ENCODE measurements at regions not wholly inside any gene's neighbourhood (a gene's known extent, or its start where the extent isn't known, plus 50 kb on each side); places are given as distances from the start of the nearest gene placed in this dataset.

- TF ChIP-seq, protein P1, sequence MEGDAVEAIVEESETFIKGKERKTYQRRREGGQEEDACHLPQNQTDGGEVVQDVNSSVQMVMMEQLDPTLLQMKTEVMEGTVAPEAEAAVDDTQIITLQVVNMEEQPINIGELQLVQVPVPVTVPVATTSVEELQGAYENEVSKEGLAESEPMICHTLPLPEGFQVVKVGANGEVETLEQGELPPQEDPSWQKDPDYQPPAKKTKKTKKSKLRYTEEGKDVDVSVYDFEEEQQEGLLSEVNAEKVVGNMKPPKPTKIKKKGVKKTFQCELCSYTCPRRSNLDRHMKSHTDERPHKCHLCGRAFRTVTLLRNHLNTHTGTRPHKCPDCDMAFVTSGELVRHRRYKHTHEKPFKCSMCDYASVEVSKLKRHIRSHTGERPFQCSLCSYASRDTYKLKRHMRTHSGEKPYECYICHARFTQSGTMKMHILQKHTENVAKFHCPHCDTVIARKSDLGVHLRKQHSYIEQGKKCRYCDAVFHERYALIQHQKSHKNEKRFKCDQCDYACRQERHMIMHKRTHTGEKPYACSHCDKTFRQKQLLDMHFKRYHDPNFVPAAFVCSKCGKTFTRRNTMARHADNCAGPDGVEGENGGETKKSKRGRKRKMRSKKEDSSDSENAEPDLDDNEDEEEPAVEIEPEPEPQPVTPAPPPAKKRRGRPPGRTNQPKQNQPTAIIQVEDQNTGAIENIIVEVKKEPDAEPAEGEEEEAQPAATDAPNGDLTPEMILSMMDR (IDR thresholded peaks at IDR 0.05; ENCODE audit: borderline replicate concordance, control extremely low read depth, extremely low read depth, insufficient read depth, missing control alignments) = no peak
- DNase-seq (ENCODE audit: low spot score) = no peak
- in situ Hi-C loops (cut with MboI; ENCODE audit: low sequenced_read_pairs, unreplicated experiment) = no loop called here
These were observed 99.4 kb upstream of the OLFM3 start for GRCh38 chr1:102096162-102096561.

DNA sequence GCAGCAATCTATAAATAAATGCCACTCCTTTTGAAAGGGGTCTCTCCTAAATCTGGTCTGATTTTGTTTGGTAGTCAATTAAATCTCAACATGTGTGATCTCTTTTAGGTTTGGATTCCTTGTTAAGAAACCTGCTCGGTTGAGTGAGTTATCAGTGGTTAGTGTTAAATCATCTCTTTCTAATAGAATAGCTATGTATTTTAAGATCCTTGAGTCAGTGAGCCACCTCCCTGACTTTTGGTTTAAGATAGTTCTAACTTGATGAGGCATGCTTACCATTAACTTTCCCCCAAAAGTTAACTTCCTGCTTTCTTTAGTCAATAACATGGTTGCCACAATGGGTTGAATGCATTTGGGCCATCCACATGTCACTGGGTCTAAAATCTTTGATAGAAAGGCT lies 93.1 kb upstream of the OLFM3 start:
- in situ Hi-C loops (cut with MboI; ENCODE audit: low sequenced_read_pairs, unreplicated experiment) = no loop called here
- TF ChIP-seq, protein P1 (IDR thresholded peaks at IDR 0.05; ENCODE audit: borderline replicate concordance, control extremely low read depth, extremely low read depth, insufficient read depth, missing control alignments) = no peak
- no peak for DNase-seq (ENCODE audit: low spot score)

GRCh38 chr1:102085896-102086295 lies 89.2 kb upstream of the OLFM3 start:
- DNase-seq (ENCODE audit: low spot score) = no peak
- TF ChIP-seq, protein P1 (IDR thresholded peaks at IDR 0.05; ENCODE audit: borderline replicate concordance, control extremely low read depth, extremely low read depth, insufficient read depth, missing control alignments) = no peak
- in situ Hi-C loops (cut with MboI; ENCODE audit: low sequenced_read_pairs, unreplicated experiment) = no loop called here

- TF ChIP-seq, protein P1 (IDR thresholded peaks at IDR 0.05; ENCODE audit: borderline replicate concordance, control extremely low read depth, extremely low read depth, insufficient read depth, missing control alignments) = no peak
- DNase-seq (ENCODE audit: low spot score) = no peak
- in situ Hi-C loops (cut with MboI; ENCODE audit: low sequenced_read_pairs, unreplicated experiment) = no loop called here
These were observed 88.2 kb upstream of the OLFM3 start for GRCh38 chr1:102084771-102085535.

GRCh38 chr1:102083192-102083591 lies 86.5 kb upstream of the OLFM3 start:
- TF ChIP-seq, protein P1 (IDR thresholded peaks at IDR 0.05; ENCODE audit: borderline replicate concordance, control extremely low read depth, extremely low read depth, insufficient read depth, missing control alignments) = no peak
- in situ Hi-C loops (cut with MboI; ENCODE audit: low sequenced_read_pairs, unreplicated experiment) = no loop called here

DNA sequence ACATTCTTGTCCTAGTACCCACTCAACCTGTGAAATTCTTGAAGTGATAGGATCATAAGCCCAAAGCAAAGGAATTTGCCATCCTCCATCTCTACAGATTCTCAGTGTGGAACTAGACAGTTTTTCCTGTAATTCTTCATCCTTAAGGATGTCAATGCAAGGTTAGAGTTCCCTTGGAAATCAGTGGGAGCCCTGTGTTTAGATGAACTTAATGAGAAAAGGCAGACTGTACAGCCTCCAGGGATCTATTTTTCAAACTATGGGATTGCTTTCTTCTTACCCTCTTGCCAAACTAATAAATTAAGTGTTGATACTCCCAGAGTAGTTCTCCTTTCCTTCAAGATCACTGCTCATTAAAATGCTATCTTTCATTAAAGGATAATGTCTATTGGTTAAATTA lies 78.1 kb upstream of the OLFM3 start:
- no peak for DNase-seq (ENCODE audit: low spot score)
- TF ChIP-seq, protein P1 (IDR thresholded peaks at IDR 0.05; ENCODE audit: borderline replicate concordance, control extremely low read depth, extremely low read depth, insufficient read depth, missing control alignments) = no peak
- in situ Hi-C loops (cut with MboI; ENCODE audit: low sequenced_read_pairs, unreplicated experiment) = no loop called here

More at GRCh38 chr1:102083192-102083591, 86.5 kb upstream of the OLFM3 start:
- no peak for DNase-seq (ENCODE audit: low spot score)
